SK-N-SH (cell line): ENCODE measurements at regions not wholly inside any gene's neighbourhood (a gene's known extent, or its start where the extent isn't known, plus 50 kb on each side); places are given as distances from the start of the nearest gene placed in this dataset.

ENCODE experiments used
- CTCF ChIA-PET: fragments of 300-600, 350-600 bp; formaldehyde crosslinking; extraction: SDS; loops from one replicate; lab custom pipeline; 2021; lab: Yijun Ruan, JAX
- POLR2A ChIA-PET: fragments of 350-600 bp; sonication (Branson Sonifier 250); formaldehyde crosslinking; extraction: SDS; loops from one replicate; lab custom pipeline; 2020; ENCODE audit warnings: antibody characterized with exemption, inconsistent platforms; lab: Yijun Ruan, JAX
- DNase-seq: peaks from one replicate; pipeline ENCODE4 v3.0.0; 2012
- H2AFZ ChIP-seq: fragments of 200-600 bp; sonication (generic); 2 replicates; pipeline ENCODE4 v1.8.1; 2016; ENCODE audit warnings: antibody characterized with exemption, mild to moderate bottlenecking, low read depth
- H3F3A ChIP-seq: fragments of 200-600 bp; sonication (generic); replicated peaks from 2 replicates; pipeline ENCODE3; 2016; ENCODE audit warnings: antibody characterized with exemption, mild to moderate bottlenecking; ENCODE audit not compliant: insufficient read depth
- H3K27ac ChIP-seq, 2 experiments: fragments of 200-500 bp in 1 of 2; fragments of 200-600 bp in 1 of 2; sonication (Bioruptor generic) in 1 of 2; sonication (generic), shearing (Covaris generic) in 1 of 2; 2 replicates each; pipeline versions ENCODE4 v1.5.1 to v1.6.1; 2014 to 2016; ENCODE audit warnings: low read depth in 2 of 2, inconsistent platforms in 1 of 2, low read length in 1 of 2, mild to moderate bottlenecking in 1 of 2, mixed read lengths in 1 of 2
- H3K27me3 ChIP-seq: fragments of 200-600 bp; sonication (generic), shearing (Covaris generic); 2 replicates; pipeline ENCODE4 v1.6.1; 2016; ENCODE audit warnings: mixed run types; ENCODE audit not compliant: insufficient read depth
- H3K36me3 ChIP-seq, 2 experiments: fragments of 200-500 bp in 1 of 2; fragments of 200-600 bp in 1 of 2; sonication (Bioruptor generic) in 1 of 2; sonication (generic) in 1 of 2; replicated peaks in 1 of 2; 2 replicates each; pipeline versions ENCODE3 to v1.5.1; 2014 to 2016; ENCODE audit warnings: low read length in 1 of 2, mild to moderate bottlenecking in 1 of 2; ENCODE audit not compliant: insufficient read depth in 2 of 2, control insufficient read depth in 1 of 2
- H3K4me1 ChIP-seq, 2 experiments: fragments of 200-500 bp in 1 of 2; fragments of 200-600 bp in 1 of 2; sonication (Bioruptor generic) in 1 of 2; sonication (generic), shearing (Covaris generic) in 1 of 2; 2 replicates each; pipeline versions ENCODE4 v1.5.1 to v1.6.1; 2014 to 2016; ENCODE audit warnings: low read depth in 1 of 2, low read length in 1 of 2, mixed run types in 1 of 2; ENCODE audit not compliant: insufficient read depth in 2 of 2, control insufficient read depth in 1 of 2
- H3K4me2 ChIP-seq: fragments of 200-600 bp; sonication (generic), shearing (Covaris generic); 2 replicates; pipeline ENCODE4 v1.6.1; 2017; ENCODE audit warnings: mixed run types
- H3K4me3 ChIP-seq, 2 experiments: fragments of 200-500 bp in 1 of 2; fragments of 200-600 bp in 1 of 2; sonication (Bioruptor generic) in 1 of 2; sonication (generic), shearing (Covaris generic) in 1 of 2; 2 replicates each; pipeline versions ENCODE4 v1.5.1 to v1.8.1; 2014 to 2016; ENCODE audit warnings: low read depth in 2 of 2, inconsistent platforms in 1 of 2, low read length in 1 of 2, mild to moderate bottlenecking in 1 of 2, mixed read lengths in 1 of 2, moderate library complexity in 1 of 2
- H3K79me2 ChIP-seq: fragments of 200-600 bp; sonication (generic); 2 replicates; pipeline ENCODE4 v1.8.1; 2017; ENCODE audit warnings: mild to moderate bottlenecking; ENCODE audit not compliant: insufficient read depth
- H3K9ac ChIP-seq: fragments of 200-600 bp; sonication (generic); 2 replicates; pipeline ENCODE4 v1.6.1; 2017; ENCODE audit warnings: mixed run types
- H3K9me2 ChIP-seq: fragments of 200-600 bp; sonication (generic); 2 replicates; pipeline ENCODE4 v1.6.1; 2017; ENCODE audit warnings: mixed run types
- H3K9me3 ChIP-seq: fragments of 200-600 bp; sonication (generic); 2 replicates; pipeline ENCODE4 v1.6.1; 2017; ENCODE audit warnings: mixed run types, mild to moderate bottlenecking, moderate library complexity
- H4K20me1 ChIP-seq: fragments of 200-600 bp; sonication (generic); 2 replicates; pipeline ENCODE4 v1.6.1; 2017; ENCODE audit warnings: mild to moderate bottlenecking, mixed run types; ENCODE audit not compliant: insufficient read depth
- CHD2 ChIP-seq: fragments of 150-350 bp; IDR thresholded peaks from 2 replicates; pipeline ENCODE4 v1.6.1; 2018; ENCODE audit warnings: low read length; ENCODE audit not compliant: partially characterized antibody
- CTCF ChIP-seq: fragments of 200-600 bp; sonication (generic); IDR thresholded peaks from 2 replicates; pipeline ENCODE4 v1.6.1; 2017; ENCODE audit warnings: antibody characterized with exemption, mild to moderate bottlenecking, moderate library complexity
- EP300 ChIP-seq, 2 experiments: IDR thresholded peaks; 2 replicates each; pipeline versions ENCODE4 v1.4.0 to v1.6.1; 2012; ENCODE audit warnings: borderline replicate concordance in 1 of 2, low read depth in 1 of 2, low read length in 1 of 2
- FOXM1 ChIP-seq: IDR thresholded peaks from 2 replicates; pipeline ENCODE4 v1.4.0; 2012; ENCODE audit warnings: low read depth, mild to moderate bottlenecking
- IRF3 ChIP-seq: fragments of 150-350 bp; IDR thresholded peaks from 2 replicates; pipeline ENCODE4 v1.6.1; 2016; ENCODE audit warnings: mild to moderate bottlenecking, low read depth, low read length
- JUND ChIP-seq: IDR thresholded peaks from 2 replicates; pipeline ENCODE4 v1.4.0; 2012
- MAX ChIP-seq: IDR thresholded peaks from 2 replicates; pipeline ENCODE4 v1.4.0; 2012; ENCODE audit warnings: low read depth
- MXI1 ChIP-seq: IDR thresholded peaks from 2 replicates; pipeline ENCODE4 v1.6.1; 2012; ENCODE audit warnings: mild to moderate bottlenecking, low read depth, low read length, improper control_type of control experiment
- NRF1 ChIP-seq: IDR thresholded peaks from 2 replicates; pipeline ENCODE4 v1.6.1; 2012; ENCODE audit warnings: low read depth, mild to moderate bottlenecking, low read length
- PBX3 ChIP-seq: IDR thresholded peaks from 2 replicates; pipeline ENCODE4; 2012
- POLR2AphosphoS5 ChIP-seq: IDR thresholded peaks from 2 replicates; pipeline ENCODE4 v1.6.1; 2012; ENCODE audit warnings: low read depth, low read length
- REST ChIP-seq: IDR thresholded peaks from 2 replicates; pipeline ENCODE4 v1.6.1; 2012; ENCODE audit warnings: mild to moderate bottlenecking, low read depth, low read length, moderate library complexity
- RXRA ChIP-seq: IDR thresholded peaks from 2 replicates; pipeline ENCODE4 v1.4.0; 2012; ENCODE audit warnings: low read depth, mild to moderate bottlenecking, borderline replicate concordance
- SIN3A ChIP-seq: IDR thresholded peaks from 2 replicates; pipeline ENCODE4 v1.6.1; 2012; ENCODE audit warnings: low read depth, mild to moderate bottlenecking, low read length, moderate library complexity, borderline replicate concordance
- USF1 ChIP-seq: IDR thresholded peaks from 2 replicates; pipeline ENCODE4 v1.4.0; 2012; ENCODE audit warnings: low read depth, borderline replicate concordance
- USF2 ChIP-seq: fragments of 150-350 bp; IDR thresholded peaks from 2 replicates; pipeline ENCODE4 v1.6.1; 2017; ENCODE audit warnings: antibody characterized with exemption, low read length, low read depth, borderline replicate concordance
- WGBS: methylation state at CpG from one replicate; pipeline ENCODE4 v1.1.6; 2017; ENCODE audit warnings: low lambda C conversion rate; 5-methylcytosine and 5-hydroxymethylcytosine counted together

GRCh38 chr10:130519791-130520190, 383.6 kb downstream of the GLRX3 start:
- CTCF ChIA-PET, result no interaction called here
- Histone ChIP-seq H3K9me3 (no peaks in the 10 kb centered on the region), H3K9me2 (no peaks in the 10 kb centered on the region), H3K27me3 (no peaks in the 10 kb centered on the region), H3K4me3 (no peak overlapping the region), H2AFZ (no peak overlapping the region), H3K4me2 (no peak overlapping the region), H3F3A (no peaks in the 10 kb centered on the region), H3K36me3 (no peaks in the 10 kb centered on the region), H3K27ac (no peak overlapping the region), H3K4me1 (no peaks in the 10 kb centered on the region), H3K9ac (no peak overlapping the region), H3K79me2 (no peaks in the 10 kb centered on the region), H4K20me1 (no peaks in the 10 kb centered on the region)
- POLR2A ChIA-PET, result no interaction called here
- TF ChIP-seq RXRA, result no peak
- TF ChIP-seq MAX, result no peak
- TF ChIP-seq JUND, result no peak
- TF ChIP-seq SIN3A, result no peak
- no peak for TF ChIP-seq CHD2
- no peak for TF ChIP-seq POLR2AphosphoS5
- no peak for TF ChIP-seq NRF1
- no peak for TF ChIP-seq PBX3
- no peak for TF ChIP-seq REST
- TF ChIP-seq MXI1, result no peak
- DNase-seq, result no peak
- 21% methylated on average over 9 of the region's 9 CpGs for WGBS

- Histone ChIP-seq H4K20me1 (no peaks in the 10 kb centered on the region), H3K4me2 (no peak overlapping the region), H3F3A (no peaks in the 10 kb centered on the region), H3K36me3 (no peaks in the 10 kb centered on the region), H3K4me1 (no peaks in the 10 kb centered on the region), H2AFZ (no peak overlapping the region), H3K27ac (no peak overlapping the region), H3K9ac (no peak overlapping the region), H3K4me3 (no peak overlapping the region), H3K9me3 (peaks cover 14% of the 10 kb centered on the region; the same call in 1 of the 2 replicates), H3K9me2 (no peaks in the 10 kb centered on the region), H3K79me2 (no peaks in the 10 kb centered on the region), H3K27me3 (no peaks in the 10 kb centered on the region)
- CTCF ChIA-PET, result no interaction called here
- no peak for DNase-seq
- 43% methylated on average over 9 of the region's 11 CpGs for WGBS
- POLR2A ChIA-PET, result no interaction called here
- no peak for TF ChIP-seq CTCF
- TF ChIP-seq USF1, result no peak
- TF ChIP-seq MXI1, result no peak
- TF ChIP-seq FOXM1, result no peak
- no peak for TF ChIP-seq SIN3A
- no peak for TF ChIP-seq EP300 (IDR thresholded peaks at IDR 0.05; ENCODE audit: borderline replicate concordance in 1 of 2, low read depth in 1 of 2, low read length in 1 of 2)
- TF ChIP-seq USF2, result no peak
- TF ChIP-seq CHD2, result no peak
- no peak for TF ChIP-seq IRF3
Observed at GRCh38 chr10:130531312-130531711, 395.1 kb downstream of the GLRX3 start.
